NCI-H460 (cell line): ENCODE measurements at regions not wholly inside any gene's neighbourhood (a gene's known extent, or its start where the extent isn't known, plus 50 kb on each side); places are given as distances from the start of the nearest gene placed in this dataset.

Experiments
- DNase-seq: peaks from one replicate; pipeline ENCODE4 v3.0.0-alpha.2; 2016; ENCODE audit warnings: low read depth; ENCODE audit errors: extremely low read depth

GRCh38 chr13:22563272-22563671, 617.5 kb upstream of the SGCG start:
- no peak for DNase-seq

- DNase-seq: no peak
Measured at GRCh38 chr13:22569811-22570210, 611.0 kb upstream of the SGCG start.

- no peak for DNase-seq
Measured at GRCh38 chr13:22589880-22590279, 590.9 kb upstream of the SGCG start.

GRCh38 chr13:22592515-22592914, 588.3 kb upstream of the SGCG start:
- no peak for DNase-seq

- DNase-seq: no peak
Measured at GRCh38 chr13:22594041-22594440, 586.7 kb upstream of the SGCG start.

GRCh38 chr13:22596171-22596863, 584.5 kb upstream of the SGCG start:
- no peak for DNase-seq

- DNase-seq: no peak
Measured at GRCh38 chr13:22599156-22599555, 581.6 kb upstream of the SGCG start.

GRCh38 chr13:22618002-22618401, 562.8 kb upstream of the SGCG start:
- no peak for DNase-seq

- DNase-seq: no peak
Measured at GRCh38 chr13:22625691-22626090, 555.1 kb upstream of the SGCG start.

GRCh38 chr13:22629374-22629773, 551.4 kb upstream of the SGCG start:
- DNase-seq: no peak

- no peak for DNase-seq
Measured at GRCh38 chr13:22642088-22642487, 538.7 kb upstream of the SGCG start.

GRCh38 chr13:22644941-22645340, 535.8 kb upstream of the SGCG start:
- DNase-seq: no peak

GRCh38 chr13:22647156-22647850, 533.5 kb upstream of the SGCG start:
- no peak for DNase-seq

- no peak for DNase-seq
Measured at GRCh38 chr13:22648320-22648801, 532.4 kb upstream of the SGCG start.

GRCh38 chr13:22652796-22653195, 528.0 kb upstream of the SGCG start:
- DNase-seq: no peak

- no peak for DNase-seq
Measured at GRCh38 chr13:22653866-22654265, 526.9 kb upstream of the SGCG start.

- no peak for DNase-seq
Measured at GRCh38 chr13:22655106-22655852, 525.5 kb upstream of the SGCG start.

- DNase-seq: no peak
Measured at GRCh38 chr13:22662771-22663170, 518.0 kb upstream of the SGCG start.

GRCh38 chr13:22665506-22665905, 515.3 kb upstream of the SGCG start:
- DNase-seq: peak; percentile 20

- DNase-seq: no peak
Measured at GRCh38 chr13:22690756-22691155, 490.0 kb upstream of the SGCG start.

GRCh38 chr13:22693691-22694090, 487.1 kb upstream of the SGCG start:
- no peak for DNase-seq

- DNase-seq: no peak
Measured at GRCh38 chr13:22696433-22696832, 484.3 kb upstream of the SGCG start.
